Neural cell (in vitro differentiated cells): ENCODE measurements at regions not wholly inside any gene's neighbourhood (a gene's known extent, or its start where the extent isn't known, plus 50 kb on each side); places are given as distances from the start of the nearest gene placed in this dataset.

Experiments used
- H2AFZ ChIP-seq: fragments of 200-600, 300-800 bp; sonication (generic), shearing (Covaris generic); 2 replicates; pipeline ENCODE4 v1.6.0; 2014; ENCODE audit warnings: low read depth, mild to moderate bottlenecking, antibody characterized with exemption, low read length, moderate library complexity
- H3F3A ChIP-seq: fragments of 200-600 bp; shearing (Covaris generic); 2 replicates; pipeline ENCODE4 v1.6.1; 2016; ENCODE audit warnings: mild to moderate bottlenecking, moderate library complexity, mixed read lengths, antibody characterized with exemption, low read length; ENCODE audit not compliant: insufficient read depth, poor library complexity, severe bottlenecking
- H3K27ac ChIP-seq: fragments of 200-600, 300-800 bp; sonication (generic), shearing (Covaris generic); 2 replicates; pipeline ENCODE4 v1.5.1; 2014; ENCODE audit warnings: mild to moderate bottlenecking, low read length, moderate library complexity
- H3K27me3 ChIP-seq: fragments of 300-800, 200-600 bp; sonication (generic), shearing (Covaris generic); 2 replicates; pipeline ENCODE4 v1.6.0; 2014; ENCODE audit warnings: mild to moderate bottlenecking, low read depth, low read length, moderate library complexity; ENCODE audit not compliant: insufficient read depth
- H3K36me3 ChIP-seq: fragments of 300-800, 200-600 bp; sonication (generic), shearing (Covaris generic); 2 replicates; pipeline ENCODE4 v1.5.1; 2014; ENCODE audit warnings: mild to moderate bottlenecking, antibody characterized with exemption, low read length, moderate library complexity; ENCODE audit not compliant: insufficient read depth
- H3K4me2 ChIP-seq: fragments of 300-800, 200-600 bp; sonication (generic), shearing (Covaris generic); 2 replicates; pipeline ENCODE4 v1.6.0; 2014; ENCODE audit warnings: mild to moderate bottlenecking, low read length
- H3K4me3 ChIP-seq: fragments of 300-800, 200-600 bp; sonication (generic), shearing (Covaris generic); 2 replicates; pipeline ENCODE4 v1.5.1; 2014; ENCODE audit warnings: mild to moderate bottlenecking, low read length, moderate library complexity
- H3K79me2 ChIP-seq: fragments of 200-600 bp; shearing (Covaris generic); replicated peaks from 2 replicates; pipeline ENCODE4 v1.6.0; 2014; ENCODE audit warnings: mild to moderate bottlenecking, low read length, moderate library complexity; ENCODE audit not compliant: insufficient read depth
- H3K9ac ChIP-seq: fragments of 300-800, 200-600 bp; sonication (generic), shearing (Covaris generic); 2 replicates; pipeline ENCODE4 v1.6.1; 2016; ENCODE audit warnings: mild to moderate bottlenecking, low read length, mixed read lengths
- H3K9me2 ChIP-seq: fragments of 200-600 bp; shearing (Covaris generic); 2 replicates; pipeline ENCODE4 v1.6.1; 2016; ENCODE audit warnings: mild to moderate bottlenecking, low read length, mixed read lengths; ENCODE audit not compliant: insufficient read depth
- H3K9me3 ChIP-seq: fragments of 200-600, 300-800 bp; sonication (generic), shearing (Covaris generic); 2 replicates; pipeline ENCODE4 v1.6.1; 2016; ENCODE audit warnings: mild to moderate bottlenecking, mixed run types, low read length, moderate library complexity, mixed read lengths
- H4K20me1 ChIP-seq: fragments of 200-600 bp; shearing (Covaris generic); 2 replicates; pipeline ENCODE4 v1.6.1; 2016; ENCODE audit warnings: mild to moderate bottlenecking, mixed run types; ENCODE audit not compliant: insufficient read depth
- CTCF ChIP-seq: fragments of 450-650 bp; IDR thresholded peaks from 2 replicates; pipeline ENCODE4 v1.5.1; 2014; ENCODE audit warnings: antibody characterized with exemption, mild to moderate bottlenecking, moderate library complexity; ENCODE audit not compliant: poor library complexity, severe bottlenecking
- EP300 ChIP-seq: fragments of 450-650 bp; conservative IDR thresholded peaks from 2 replicates; pipeline ENCODE4 v1.6.1; 2014; ENCODE audit warnings: antibody characterized with exemption, mild to moderate bottlenecking, moderate library complexity; ENCODE audit not compliant: poor library complexity, severe bottlenecking
- EZH2 ChIP-seq: fragments of 200-600, 300-800 bp; shearing (Covaris generic), sonication (generic); IDR thresholded peaks from 2 replicates; pipeline ENCODE4 v1.6.1; 2014; ENCODE audit warnings: antibody characterized with exemption, low read length, borderline replicate concordance, mild to moderate bottlenecking; ENCODE audit not compliant: insufficient read depth, poor library complexity, severe bottlenecking
- MXI1 ChIP-seq: fragments of 450-650 bp; conservative IDR thresholded peaks from 2 replicates; pipeline ENCODE4 v1.6.1; 2014; ENCODE audit warnings: antibody characterized with exemption, mild to moderate bottlenecking; ENCODE audit not compliant: poor library complexity, severe bottlenecking
- POLR2AphosphoS5 ChIP-seq: IDR thresholded peaks from 2 replicates; pipeline ENCODE4 v1.6.1; 2012
- RAD21 ChIP-seq: fragments of 450-650 bp; conservative IDR thresholded peaks from 2 replicates; pipeline ENCODE4 v1.6.1; 2014; ENCODE audit warnings: antibody characterized with exemption, mild to moderate bottlenecking, moderate library complexity
- REST ChIP-seq: IDR thresholded peaks from 2 replicates; pipeline ENCODE4 v1.6.1; 2012; ENCODE audit warnings: borderline replicate concordance
- SMC3 ChIP-seq: fragments of 450-650 bp; conservative IDR thresholded peaks from 2 replicates; pipeline ENCODE4 v1.6.1; 2014; ENCODE audit warnings: antibody characterized with exemption, mild to moderate bottlenecking, moderate library complexity; ENCODE audit not compliant: poor library complexity
- TAF1 ChIP-seq: IDR thresholded peaks from 2 replicates; pipeline ENCODE4 v1.6.1; 2012; ENCODE audit warnings: low read depth

GRCh38 chr6:6714118-6714897 is 125.8 kb downstream of the LY86 start (continued):
- TF ChIP-seq EZH2 (no peak), POLR2AphosphoS5 (no peak), SMC3 (no peak), TAF1 (no peak)

- no peak overlapping the region for H3K9ac ChIP-seq
Observed at GRCh38 chr6:6714953-6715352, 126.4 kb downstream of the LY86 start.

More at GRCh38 chr6:6714953-6715352, 126.4 kb downstream of the LY86 start:
- H3K4me2 ChIP-seq: no peak overlapping the region
- no peaks in the 10 kb centered on the region for H3F3A ChIP-seq
- H3K9me3 ChIP-seq: no peaks in the 10 kb centered on the region
- H3K27ac ChIP-seq: no peak overlapping the region
- no peaks in the 10 kb centered on the region for H3K27me3 ChIP-seq
- H3K79me2 ChIP-seq: no peaks in the 10 kb centered on the region
- H4K20me1 ChIP-seq: no peaks in the 10 kb centered on the region
- no peak for TF ChIP-seq MXI1
- TF ChIP-seq SMC3: no peak
- no peak for TF ChIP-seq EZH2
- TF ChIP-seq CTCF: no peak
- no peak for TF ChIP-seq REST
- no peak for TF ChIP-seq EP300
- no peak for TF ChIP-seq TAF1
- TF ChIP-seq RAD21: no peak
- no peak for TF ChIP-seq POLR2AphosphoS5
- H3K4me3 ChIP-seq: no peak overlapping the region
- H3K36me3 ChIP-seq: no peaks in the 10 kb centered on the region
- no peak overlapping the region for H2AFZ ChIP-seq
- H3K9me2 ChIP-seq: no peaks in the 10 kb centered on the region
